Endodermal cell (in vitro differentiated cells): ENCODE measurements at regions not wholly inside any gene's neighbourhood (a gene's known extent, or its start where the extent isn't known, plus 50 kb on each side); places are given as distances from the start of the nearest gene placed in this dataset.
A peak's percentile ranks its signal among the peaks of the same experiment; 100 is the strongest.

Experiments
- DNase-seq: peaks from one replicate; pipeline ENCODE4 v3.0.0-alpha.2; 2017
- H3K27ac ChIP-seq: 2 replicates; pipeline ENCODE4 v1.5.1; 2013; ENCODE audit warnings: mild to moderate bottlenecking, low read depth, low read length, moderate library complexity
- H3K27me3 ChIP-seq: 2 replicates; pipeline ENCODE4 v1.6.1; 2013; ENCODE audit warnings: mild to moderate bottlenecking, low read length, moderate library complexity; ENCODE audit not compliant: insufficient read depth, control insufficient read depth, poor library complexity, severe bottlenecking
- H3K36me3 ChIP-seq: 2 replicates; pipeline ENCODE4 v1.7.0; 2013; ENCODE audit warnings: mild to moderate bottlenecking, low read length, moderate library complexity; ENCODE audit not compliant: control insufficient read depth, insufficient read depth
- H3K4me1 ChIP-seq: one replicate; pipeline ENCODE4 v1.7.0; 2013; ENCODE audit warnings: low read length; ENCODE audit not compliant: control insufficient read depth, insufficient read depth
- H3K4me3 ChIP-seq: 2 replicates; pipeline ENCODE4 v1.5.1; 2013; ENCODE audit warnings: mild to moderate bottlenecking, low read length, moderate library complexity
- H3K9ac ChIP-seq: 2 replicates; pipeline ENCODE4 v1.6.1; 2013; ENCODE audit warnings: mild to moderate bottlenecking, low read length, moderate library complexity; ENCODE audit not compliant: poor library complexity, severe bottlenecking; ENCODE audit errors: extremely low read depth
- H3K9me3 ChIP-seq: 2 replicates; pipeline ENCODE4 v1.6.1; 2013; ENCODE audit warnings: mild to moderate bottlenecking, low read length, moderate library complexity; ENCODE audit not compliant: control insufficient read depth
- H3K27ac Mint-ChIP-seq: 2 replicates; pipeline ENCODE4 v1.8.0; 2020; ENCODE audit warnings: mixed read lengths
- H3K27me3 Mint-ChIP-seq: 2 replicates; pipeline ENCODE4 v1.8.0; 2021; ENCODE audit warnings: mild to moderate bottlenecking, mixed read lengths; ENCODE audit not compliant: insufficient read depth
- H3K36me3 Mint-ChIP-seq: 2 replicates; pipeline ENCODE4 v1.8.0; 2020; ENCODE audit warnings: low read depth, mixed read lengths
- H3K4me1 Mint-ChIP-seq: 2 replicates; pipeline ENCODE4 v1.8.0; 2020; ENCODE audit warnings: mixed read lengths
- H3K4me3 Mint-ChIP-seq: 2 replicates; pipeline ENCODE4 v1.8.0; 2020; ENCODE audit warnings: mild to moderate bottlenecking, moderate library complexity, mixed read lengths
- H3K9me3 Mint-ChIP-seq: 2 replicates; pipeline ENCODE4 v1.8.0; 2020; ENCODE audit warnings: mild to moderate bottlenecking, mixed read lengths
- CTCF ChIP-seq: fragments of 200-600 bp; sonication (generic); conservative IDR thresholded peaks from 2 replicates; pipeline ENCODE4 v1.5.0; 2021; ENCODE audit warnings: antibody characterized with exemption, mild to moderate bottlenecking
- WGBS, 2 experiments: methylation state at CpG; one replicate each; pipeline versions ENCODE4 v1.1.5 to v1.1.7; 2013; ENCODE audit warnings: missing lambda C conversion rate in 2 of 2, mixed read lengths in 1 of 2; ENCODE audit not compliant: insufficient coverage in 1 of 2, insufficient read length in 1 of 2; 5-methylcytosine and 5-hydroxymethylcytosine counted together

GRCh38 chr3:176734146-176734545 lies 463.1 kb downstream of the TBL1XR1 start:
- H3K4me1 ChIP-seq, result no peaks in the 10 kb centered on the region
- no peaks in the 10 kb centered on the region for H3K27me3 ChIP-seq
- no peak overlapping the region for H3K27ac ChIP-seq
- no peak overlapping the region for H3K4me3 ChIP-seq
- H3K36me3 ChIP-seq, result no peaks in the 10 kb centered on the region
- 66% methylated on average over 5 of the region's 5 CpGs; no CpG with 5 or more reads in 1 of the 2 experiments for WGBS, 2 experiments
- Mint-ChIP-seq H3K4me3 (no peak overlapping the region), H3K27me3 (no peaks in the 10 kb centered on the region), H3K9me3 (peaks cover 2% of the 10 kb centered on the region), H3K27ac (peak overlapping the region; percentile 31), H3K4me1 (peaks cover 14% of the 10 kb centered on the region), H3K36me3 (peaks cover 4% of the 10 kb centered on the region)
- H3K9me3 ChIP-seq, result peaks cover 13% of the 10 kb centered on the region
- DNase-seq, result peak; percentile 83
- no peak overlapping the region for H3K9ac ChIP-seq
- peak; percentile 49 for TF ChIP-seq CTCF

DNA sequence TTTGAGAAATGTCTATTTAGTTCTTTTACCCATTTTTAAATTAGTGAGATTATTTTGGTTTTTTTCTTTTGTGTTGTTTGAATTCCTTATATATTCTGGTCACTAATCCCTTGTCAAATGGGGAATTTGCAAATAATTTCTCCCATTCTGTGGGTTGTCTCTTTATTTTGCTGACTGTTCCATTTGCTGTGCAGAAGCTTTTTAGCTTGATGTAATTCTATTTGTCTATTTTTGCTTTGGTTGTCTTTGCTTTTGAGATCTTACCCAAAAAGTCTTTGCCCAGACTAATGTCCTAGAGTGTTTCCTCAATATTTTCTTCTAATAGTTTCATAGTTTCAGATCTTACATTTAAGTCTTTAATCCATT lies 472.9 kb downstream of the TBL1XR1 start:
- no peaks in the 10 kb centered on the region for H3K36me3 Mint-ChIP-seq
- Histone ChIP-seq H3K9ac (no peak overlapping the region), H3K9me3 (peaks cover 6% of the 10 kb centered on the region), H3K27ac (no peak overlapping the region), H3K36me3 (no peaks in the 10 kb centered on the region), H3K4me1 (no peaks in the 10 kb centered on the region), H3K4me3 (no peak overlapping the region), H3K27me3 (no peaks in the 10 kb centered on the region)
- peaks cover 3% of the 10 kb centered on the region for H3K9me3 Mint-ChIP-seq
- no peaks in the 10 kb centered on the region for H3K27me3 Mint-ChIP-seq
- no peak overlapping the region for H3K4me3 Mint-ChIP-seq
- no peaks in the 10 kb centered on the region for H3K4me1 Mint-ChIP-seq
- DNase-seq, result no peak
- no peak overlapping the region for H3K27ac Mint-ChIP-seq
- no peak for TF ChIP-seq CTCF

DNA sequence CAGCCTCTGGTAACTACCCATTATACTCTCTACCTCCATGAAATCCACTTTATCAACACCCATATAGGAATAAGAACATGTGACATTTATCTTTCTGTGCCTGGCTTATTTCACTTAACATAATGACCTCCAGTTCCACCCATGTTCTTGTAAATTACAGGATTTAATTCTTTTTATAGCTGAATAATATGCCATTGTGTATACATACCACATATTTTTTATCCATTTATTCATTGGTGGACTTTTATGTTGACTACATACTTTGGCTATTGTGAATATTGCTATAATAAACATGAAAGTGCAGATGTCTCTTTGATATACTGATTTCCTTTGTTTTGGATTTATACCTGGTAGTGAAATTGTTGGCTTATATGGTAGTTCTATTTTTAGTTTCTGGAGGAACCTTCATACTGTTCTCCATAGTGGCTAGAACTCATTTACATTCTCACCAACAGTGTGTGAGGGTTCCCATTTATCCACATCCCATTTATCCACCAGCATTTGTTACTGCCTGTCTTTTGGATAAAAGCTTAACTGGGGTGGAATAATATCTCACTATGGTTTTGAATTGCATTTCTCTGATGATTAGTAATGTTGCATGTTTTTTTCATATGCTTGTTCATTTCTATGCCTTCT lies 473.4 kb downstream of the TBL1XR1 start:
- H3K4me3 ChIP-seq, result no peak overlapping the region
- no peak for DNase-seq
- no peaks in the 10 kb centered on the region for H3K36me3 ChIP-seq
- Mint-ChIP-seq H3K4me1 (no peaks in the 10 kb centered on the region), H3K27ac (no peak overlapping the region), H3K4me3 (no peak overlapping the region), H3K9me3 (peaks cover 3% of the 10 kb centered on the region), H3K27me3 (no peaks in the 10 kb centered on the region), H3K36me3 (no peaks in the 10 kb centered on the region)
- H3K9me3 ChIP-seq, result peaks cover 6% of the 10 kb centered on the region
- no peaks in the 10 kb centered on the region for H3K27me3 ChIP-seq
- no peaks in the 10 kb centered on the region for H3K4me1 ChIP-seq
- H3K27ac ChIP-seq, result no peak overlapping the region
- H3K9ac ChIP-seq, result no peak overlapping the region
- no peak for TF ChIP-seq CTCF
